Karpas-422 (cell line): ENCODE measurements at regions not wholly inside any gene's neighbourhood (a gene's known extent, or its start where the extent isn't known, plus 50 kb on each side); places are given as distances from the start of the nearest gene placed in this dataset.

Experiments
- DNase-seq: peaks from one replicate; pipeline ENCODE4 v3.0.0-alpha.2; 2015
- H2AFZ ChIP-seq: fragments of 200-600 bp; sonication (generic); 2 replicates; pipeline ENCODE4 v1.6.1; 2014; ENCODE audit warnings: antibody characterized with exemption, low read length, mixed read lengths
- H3K27ac ChIP-seq: fragments of 200-600 bp; sonication (generic); 2 replicates; pipeline ENCODE4 v1.5.1; 2014; ENCODE audit warnings: mild to moderate bottlenecking, low read length, moderate library complexity
- H3K27me3 ChIP-seq: fragments of 200-600 bp; sonication (generic); 2 replicates; pipeline ENCODE4 v1.6.1; 2014; ENCODE audit warnings: low read length, mixed read lengths
- H3K36me3 ChIP-seq: fragments of 200-600 bp; sonication (generic); 2 replicates; pipeline ENCODE4 v1.6.1; 2014; ENCODE audit warnings: low read length, mixed read lengths; ENCODE audit not compliant: insufficient read depth
- H3K4me1 ChIP-seq: fragments of 200-600 bp; sonication (generic); 2 replicates; pipeline ENCODE4 v1.6.1; 2014; ENCODE audit warnings: mild to moderate bottlenecking, low read length, mixed read lengths
- H3K4me2 ChIP-seq: fragments of 200-600 bp; sonication (generic); 2 replicates; pipeline ENCODE4 v1.6.1; 2014; ENCODE audit warnings: low read length, low read depth, mild to moderate bottlenecking; ENCODE audit not compliant: poor library complexity, severe bottlenecking
- H3K4me3 ChIP-seq: fragments of 200-600 bp; sonication (generic); 2 replicates; pipeline ENCODE4 v1.5.1; 2014; ENCODE audit warnings: mild to moderate bottlenecking, antibody characterized with exemption, low read length, mixed read lengths
- H3K79me2 ChIP-seq: fragments of 200-600 bp; sonication (generic); 2 replicates; pipeline ENCODE4 v1.6.1; 2014; ENCODE audit warnings: mild to moderate bottlenecking, low read length, mixed read lengths
- H3K9ac ChIP-seq: fragments of 200-600 bp; sonication (generic); 2 replicates; pipeline ENCODE4 v1.6.0; 2014; ENCODE audit warnings: low read length
- H3K9me2 ChIP-seq: fragments of 200-600 bp; sonication (generic), shearing (Covaris generic); replicated peaks from 2 replicates; pipeline ENCODE4 v1.6.0; 2014; ENCODE audit warnings: mild to moderate bottlenecking, low read length, moderate library complexity; ENCODE audit not compliant: insufficient read depth
- H3K9me3 ChIP-seq: fragments of 300-700, 200-600 bp; sonication (generic); 2 replicates; pipeline ENCODE4 v1.6.1; 2014; ENCODE audit warnings: low read length, mixed read lengths
- H4K20me1 ChIP-seq: fragments of 200-600 bp; sonication (generic); 2 replicates; pipeline ENCODE4 v1.6.1; 2014; ENCODE audit warnings: mild to moderate bottlenecking, antibody characterized with exemption, low read length, low read depth; ENCODE audit not compliant: insufficient read depth

GRCh38 chr18:72140007-72140406, 404.1 kb downstream of the CBLN2 start:
- no peak overlapping the region for H3K9ac ChIP-seq
- no peaks in the 10 kb centered on the region for H4K20me1 ChIP-seq
- no peak overlapping the region for H2AFZ ChIP-seq
- H3K9me2 ChIP-seq = no peaks in the 10 kb centered on the region
- DNase-seq = no peak
- peaks cover 58% of the 10 kb centered on the region for H3K9me3 ChIP-seq
- H3K27ac ChIP-seq = no peak overlapping the region
- no peak overlapping the region for H3K4me2 ChIP-seq
- no peaks in the 10 kb centered on the region for H3K4me1 ChIP-seq
- H3K36me3 ChIP-seq = no peaks in the 10 kb centered on the region
- no peaks in the 10 kb centered on the region for H3K27me3 ChIP-seq
- no peaks in the 10 kb centered on the region for H3K79me2 ChIP-seq
- no peak overlapping the region for H3K4me3 ChIP-seq

- H3K9me3 ChIP-seq = peaks cover 64% of the 10 kb centered on the region
- H3K27me3 ChIP-seq = no peaks in the 10 kb centered on the region
- no peaks in the 10 kb centered on the region for H3K9me2 ChIP-seq
- H3K4me1 ChIP-seq = no peaks in the 10 kb centered on the region
- no peak overlapping the region for H3K27ac ChIP-seq
- H3K36me3 ChIP-seq = no peaks in the 10 kb centered on the region
- no peak overlapping the region for H3K9ac ChIP-seq
- no peaks in the 10 kb centered on the region for H4K20me1 ChIP-seq
- no peak overlapping the region for H2AFZ ChIP-seq
- H3K79me2 ChIP-seq = no peaks in the 10 kb centered on the region
- no peak for DNase-seq
- no peak overlapping the region for H3K4me3 ChIP-seq
- no peak overlapping the region for H3K4me2 ChIP-seq
Measured at GRCh38 chr18:72128649-72129048, 415.5 kb downstream of the CBLN2 start.

GRCh38 chr18:72122103-72122502, 422.0 kb downstream of the CBLN2 start:
- H3K9me2 ChIP-seq = no peaks in the 10 kb centered on the region
- H3K79me2 ChIP-seq = no peaks in the 10 kb centered on the region
- H2AFZ ChIP-seq = no peak overlapping the region
- no peaks in the 10 kb centered on the region for H3K27me3 ChIP-seq
- H3K9me3 ChIP-seq = peaks cover 55% of the 10 kb centered on the region
- no peak overlapping the region for H3K4me2 ChIP-seq
- H3K27ac ChIP-seq = no peak overlapping the region
- H3K9ac ChIP-seq = no peak overlapping the region
- no peak overlapping the region; the same call in 1 of the 2 replicates for H3K4me3 ChIP-seq
- no peaks in the 10 kb centered on the region for H3K4me1 ChIP-seq
- H3K36me3 ChIP-seq = no peaks in the 10 kb centered on the region
- H4K20me1 ChIP-seq = no peaks in the 10 kb centered on the region
- no peak for DNase-seq

GRCh38 chr18:72119082-72119481, 425.1 kb downstream of the CBLN2 start:
- Histone ChIP-seq H3K36me3 (no peaks in the 10 kb centered on the region), H4K20me1 (no peaks in the 10 kb centered on the region), H3K4me2 (no peak overlapping the region), H2AFZ (no peak overlapping the region), H3K9ac (no peak overlapping the region), H3K27ac (no peak overlapping the region), H3K9me3 (peaks cover 69% of the 10 kb centered on the region), H3K27me3 (no peaks in the 10 kb centered on the region), H3K4me1 (no peaks in the 10 kb centered on the region), H3K9me2 (no peaks in the 10 kb centered on the region), H3K79me2 (no peaks in the 10 kb centered on the region), H3K4me3 (no peak overlapping the region)
- no peak for DNase-seq

- Histone ChIP-seq H3K36me3 (no peaks in the 10 kb centered on the region), H3K27ac (no peak overlapping the region), H3K27me3 (no peaks in the 10 kb centered on the region), H3K9me3 (peaks cover 52% of the 10 kb centered on the region), H4K20me1 (no peaks in the 10 kb centered on the region), H3K4me2 (no peak overlapping the region), H3K4me3 (no peak overlapping the region), H2AFZ (no peak overlapping the region), H3K9ac (no peak overlapping the region), H3K9me2 (no peaks in the 10 kb centered on the region), H3K79me2 (no peaks in the 10 kb centered on the region), H3K4me1 (no peaks in the 10 kb centered on the region)
- no peak for DNase-seq
Measured at GRCh38 chr18:72114801-72115594, 429.1 kb downstream of the CBLN2 start.

- 0 out of 2 replicates have a peak overlapping the region, but pooled peaks have one; percentile 28 for H2AFZ ChIP-seq
- H3K27me3 ChIP-seq = no peaks in the 10 kb centered on the region
- no peak for DNase-seq
- no peak overlapping the region for H3K4me2 ChIP-seq
- H3K4me1 ChIP-seq = no peaks in the 10 kb centered on the region
- no peaks in the 10 kb centered on the region for H4K20me1 ChIP-seq
- no peak overlapping the region for H3K27ac ChIP-seq
- H3K9ac ChIP-seq = no peak overlapping the region
- no peaks in the 10 kb centered on the region for H3K36me3 ChIP-seq
- no peaks in the 10 kb centered on the region for H3K9me2 ChIP-seq
- H3K4me3 ChIP-seq = no peak overlapping the region
- peaks cover 48% of the 10 kb centered on the region for H3K9me3 ChIP-seq
- H3K79me2 ChIP-seq = no peaks in the 10 kb centered on the region
Measured at GRCh38 chr18:72107647-72108383, 436.3 kb downstream of the CBLN2 start.

- H3K9me3 ChIP-seq = peaks cover 60% of the 10 kb centered on the region
- no peak overlapping the region for H3K4me3 ChIP-seq
- H3K9me2 ChIP-seq = no peaks in the 10 kb centered on the region
- no peaks in the 10 kb centered on the region for H3K36me3 ChIP-seq
- H3K79me2 ChIP-seq = no peaks in the 10 kb centered on the region
- no peak overlapping the region for H3K27ac ChIP-seq
- H2AFZ ChIP-seq = no peak overlapping the region
- no peaks in the 10 kb centered on the region for H3K4me1 ChIP-seq
- no peak overlapping the region for H3K4me2 ChIP-seq
- no peak overlapping the region for H3K9ac ChIP-seq
- H4K20me1 ChIP-seq = no peaks in the 10 kb centered on the region
- DNase-seq = no peak
- no peaks in the 10 kb centered on the region for H3K27me3 ChIP-seq
Measured at GRCh38 chr18:72104851-72105250, 439.3 kb downstream of the CBLN2 start.

- Histone ChIP-seq H3K9ac (no peak overlapping the region), H2AFZ (no peak overlapping the region), H3K9me3 (peaks cover 70% of the 10 kb centered on the region), H3K4me1 (no peaks in the 10 kb centered on the region), H3K79me2 (no peaks in the 10 kb centered on the region), H3K27ac (no peak overlapping the region), H3K36me3 (no peaks in the 10 kb centered on the region), H3K4me3 (no peak overlapping the region), H3K4me2 (no peak overlapping the region), H4K20me1 (no peaks in the 10 kb centered on the region), H3K9me2 (no peaks in the 10 kb centered on the region), H3K27me3 (no peaks in the 10 kb centered on the region)
- DNase-seq = no peak
Measured at GRCh38 chr18:72102412-72102811, 441.7 kb downstream of the CBLN2 start.
